ENCODE measurements at regions not wholly inside any gene's neighbourhood (a gene's known extent, or its start where the extent isn't known, plus 50 kb on each side); places are given as distances from the start of the nearest gene placed in this dataset.
"Not testable (repeated sequence)": the region's sequence is repeated elsewhere in the genome, so short reads cannot be mapped to it uniquely, and the experiment has no call there.

DNA sequence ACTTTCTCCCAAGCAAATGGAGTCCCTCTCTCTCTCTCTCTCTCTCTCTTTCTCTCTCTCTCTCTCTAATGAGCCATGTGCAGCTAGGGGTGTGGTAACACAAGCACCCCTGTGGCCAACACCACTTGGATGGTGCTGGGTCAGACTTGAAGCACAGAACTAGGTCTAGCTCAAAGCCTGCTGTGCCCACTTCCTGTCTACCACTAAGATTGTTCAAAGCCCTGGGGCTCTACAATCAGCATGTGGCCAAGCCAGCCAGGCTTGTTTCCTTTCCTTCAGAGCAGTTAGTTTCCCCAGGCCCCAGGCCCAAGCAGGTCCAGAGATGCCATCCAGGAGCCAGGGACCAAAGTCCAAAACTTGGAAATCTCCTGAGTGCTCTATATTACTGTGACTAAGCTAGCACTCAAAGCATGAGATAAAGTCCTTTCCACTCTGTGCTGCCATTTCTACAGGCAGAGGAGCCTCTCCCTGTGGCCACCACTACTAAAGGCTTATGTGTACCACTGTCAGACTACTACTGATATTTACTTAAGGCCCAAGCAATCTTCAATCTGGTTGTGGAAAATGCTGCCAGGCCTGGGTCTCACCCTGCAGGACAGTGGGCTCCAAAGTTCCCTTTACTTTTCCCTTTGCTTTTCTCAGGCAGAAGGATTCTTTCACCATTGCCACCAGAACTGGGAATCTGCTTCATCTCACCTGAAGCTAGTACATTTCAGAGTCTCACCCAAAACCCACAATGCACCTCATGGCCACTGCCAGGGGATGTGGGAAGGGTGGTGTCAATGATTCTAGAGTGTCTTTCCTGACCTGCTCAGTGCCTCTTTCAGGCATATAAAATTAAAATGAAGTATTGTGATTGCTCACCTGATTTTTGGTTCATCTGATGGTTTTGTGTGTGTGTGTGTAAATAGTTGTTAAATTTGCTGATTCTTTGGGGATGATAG, 999.5 kb downstream of the NCAM2 start:
- no peak for DNase-seq (ENCODE audit: low read depth, low spot score)

DNA sequence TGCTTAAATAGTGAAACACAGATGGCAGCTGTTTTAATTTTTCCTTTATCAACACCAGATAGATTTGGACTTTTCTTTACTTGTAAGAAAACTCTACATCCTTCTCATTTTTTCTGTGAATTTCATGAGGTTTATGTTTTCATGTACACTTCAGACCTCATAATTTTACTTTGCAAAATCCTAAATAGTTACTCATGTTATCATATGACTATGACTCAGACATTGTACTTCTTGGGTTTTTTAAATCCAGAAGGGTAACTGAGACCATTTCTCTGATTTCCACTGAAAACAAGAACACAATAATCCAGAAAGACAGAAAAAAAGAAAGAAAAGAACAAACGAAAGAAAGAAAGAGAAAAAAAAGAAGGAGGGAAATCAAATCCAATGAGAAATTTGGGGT, 1021.6 kb downstream of the NCAM2 start:
- DNase-seq (ENCODE audit: low read depth, low spot score), result no peak

DNA sequence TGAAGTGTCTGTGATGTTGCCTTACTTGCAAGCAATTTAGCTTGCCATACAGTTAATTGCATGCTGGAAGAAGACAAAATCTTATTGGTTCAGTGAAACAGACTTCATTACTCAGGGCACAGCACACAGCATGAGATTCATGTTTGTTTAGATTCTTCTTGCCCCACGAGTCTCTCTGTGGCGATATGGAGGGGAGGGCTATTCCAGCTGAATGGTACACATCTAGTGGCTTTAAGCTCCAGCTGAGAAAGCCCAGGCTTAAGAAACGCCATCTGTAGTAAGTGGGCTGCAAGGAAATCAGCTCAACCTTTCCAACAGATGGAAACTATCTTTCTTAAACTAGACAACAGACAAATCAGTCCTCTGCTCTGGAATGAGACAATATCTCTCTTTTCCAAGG, 1022.0 kb downstream of the NCAM2 start:
- DNase-seq (ENCODE audit: low read depth, low spot score), result no peak

DNA sequence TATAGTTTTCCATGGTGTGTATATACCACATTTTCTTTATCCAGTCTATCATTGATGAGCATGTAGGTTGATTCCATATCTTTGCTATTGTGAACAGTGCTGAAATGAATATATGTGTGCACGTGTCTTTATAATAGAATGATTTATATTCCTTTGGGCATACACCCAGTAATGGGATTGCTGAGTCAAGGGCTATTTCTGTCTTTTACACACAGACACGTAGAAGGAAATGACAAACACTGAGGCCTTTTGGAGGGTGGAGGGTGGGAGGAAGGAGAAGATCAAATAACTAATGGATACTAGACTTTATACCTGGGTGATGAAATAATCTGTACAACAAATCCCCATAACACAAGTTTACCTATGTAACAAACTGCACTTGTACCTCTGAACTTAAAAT, 1025.7 kb downstream of the NCAM2 start:
- not testable (repeated sequence) for DNase-seq (ENCODE audit: low read depth, low spot score)

DNA sequence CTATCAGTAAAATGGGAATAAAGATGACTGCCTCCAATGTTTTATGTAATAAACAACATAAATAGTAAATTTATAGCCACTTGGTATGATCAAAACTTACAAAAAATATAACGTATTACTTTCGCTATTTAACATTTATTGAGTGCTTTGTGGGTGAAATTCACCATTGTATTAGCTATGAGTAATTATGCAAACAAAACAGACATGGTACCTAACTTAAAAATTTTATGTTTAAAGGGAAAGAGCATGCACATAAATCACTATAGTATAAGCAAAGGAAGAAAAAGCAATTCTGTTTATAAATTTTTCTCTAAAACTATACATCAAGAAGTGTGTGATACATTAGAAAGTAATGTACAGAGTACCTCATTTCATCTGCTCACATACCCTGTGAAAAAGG, 1046.2 kb downstream of the NCAM2 start:
- no peak for DNase-seq (ENCODE audit: low read depth, low spot score)

DNA sequence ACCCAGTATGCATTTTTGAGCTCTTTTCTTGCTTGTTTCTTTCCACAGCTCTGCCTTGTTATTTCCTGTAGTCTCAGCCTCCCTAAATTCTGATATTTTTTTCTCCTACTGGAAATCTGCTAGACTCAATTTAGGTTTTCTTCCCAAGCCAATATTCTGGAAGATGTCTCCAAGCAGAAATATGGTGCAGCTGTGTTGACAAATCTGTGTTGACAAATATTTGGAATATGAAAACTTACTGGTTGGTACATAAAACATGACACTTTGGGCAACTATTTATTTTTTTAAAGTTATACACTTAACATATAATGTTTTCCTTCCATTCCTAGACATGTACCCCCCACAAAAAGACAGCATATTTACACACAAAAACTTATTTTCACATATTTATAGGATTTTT, 1048.4 kb downstream of the NCAM2 start:
- DNase-seq (ENCODE audit: low read depth, low spot score), result no peak

DNA sequence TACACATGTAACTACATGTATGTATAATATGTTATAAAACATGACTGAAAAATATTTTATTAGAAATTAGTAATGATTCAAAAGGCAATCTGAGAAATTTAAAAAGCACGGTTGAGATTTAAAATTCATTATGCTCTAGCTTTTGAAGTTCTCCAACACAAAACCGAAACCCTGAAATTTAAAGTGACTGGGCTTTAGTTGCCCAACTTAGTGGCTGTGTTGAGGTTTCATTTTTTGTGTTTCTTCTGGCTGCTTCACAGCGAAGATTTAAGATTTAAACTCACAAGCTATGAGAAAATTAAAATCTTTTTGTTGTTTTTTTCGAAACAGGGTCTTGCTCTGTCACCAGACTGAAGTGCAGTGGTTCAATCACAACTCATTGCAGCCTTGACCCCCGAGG, 1058.7 kb downstream of the NCAM2 start:
- no peak for DNase-seq (ENCODE audit: low read depth, low spot score)

DNA sequence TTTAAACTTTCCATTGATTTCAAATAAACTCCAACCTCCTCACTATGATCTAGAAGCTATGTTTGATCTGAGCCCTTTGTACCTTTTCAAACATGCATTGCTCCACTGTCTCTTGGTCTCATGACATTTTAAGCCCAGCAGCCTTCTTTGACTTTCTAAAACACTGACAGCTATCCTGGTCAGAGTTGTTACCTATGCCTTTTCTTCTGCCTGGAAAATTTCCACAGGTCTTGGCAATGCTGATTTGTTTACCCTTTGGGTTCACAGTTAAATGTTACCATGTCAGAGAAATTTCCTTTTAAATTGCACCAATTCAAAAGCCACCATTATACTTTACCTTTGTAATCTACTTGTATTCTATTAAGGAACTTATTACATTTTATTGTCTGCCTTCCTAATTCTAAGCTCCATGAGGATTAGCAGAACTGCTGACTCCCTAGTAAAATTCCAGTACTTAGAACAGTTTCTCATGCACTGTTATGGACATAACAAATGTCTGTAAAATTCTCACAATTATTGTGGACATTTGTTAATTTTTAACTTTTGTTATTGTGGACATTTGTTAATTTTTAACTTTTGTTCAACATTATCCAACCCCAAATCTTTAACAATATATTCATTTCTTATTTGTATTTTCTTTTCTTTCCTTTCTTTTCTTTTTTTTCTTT, 1064.4 kb downstream of the NCAM2 start:
- no peak for DNase-seq (ENCODE audit: low read depth, low spot score)

DNA sequence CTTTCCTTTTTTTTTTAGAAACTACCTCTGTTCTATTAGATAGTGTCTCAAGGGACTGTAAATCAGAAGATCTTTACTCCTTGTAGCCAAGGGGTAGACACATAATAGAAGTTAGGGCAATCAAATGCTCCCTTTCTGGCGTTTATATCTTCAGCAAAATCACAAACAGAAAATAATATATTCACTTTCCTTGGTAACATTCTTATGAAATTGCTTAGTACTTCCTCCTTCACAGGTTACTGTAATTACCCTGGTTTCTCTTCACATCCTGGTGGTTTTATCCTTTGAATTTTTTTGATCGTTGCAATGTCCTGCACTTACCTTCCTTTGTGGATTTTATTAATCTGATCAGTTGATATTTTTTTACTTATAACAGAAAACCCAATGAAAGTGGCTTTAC, 1064.9 kb downstream of the NCAM2 start:
- DNase-seq (ENCODE audit: low read depth, low spot score), result no peak

DNA sequence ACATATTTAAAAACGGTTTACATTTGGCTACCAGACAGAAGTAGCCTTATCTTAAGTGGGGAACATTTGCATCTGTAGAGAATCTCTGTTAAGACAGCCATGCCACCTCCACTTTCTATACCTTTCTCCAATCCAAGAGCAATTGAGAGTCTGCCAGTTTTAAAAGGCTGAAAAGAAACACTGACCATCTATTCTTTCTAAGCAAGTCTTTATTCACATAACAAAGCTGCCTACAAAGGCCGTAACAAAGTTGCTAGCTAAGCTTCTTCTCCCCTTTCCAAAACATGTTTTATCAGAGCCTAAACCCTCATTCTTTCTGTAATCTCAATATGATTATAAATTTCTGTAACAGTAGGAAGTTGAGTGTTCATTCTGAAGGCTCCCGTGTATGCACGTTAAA, 1078.3 kb downstream of the NCAM2 start:
- DNase-seq (ENCODE audit: low read depth, low spot score), result no peak

DNA sequence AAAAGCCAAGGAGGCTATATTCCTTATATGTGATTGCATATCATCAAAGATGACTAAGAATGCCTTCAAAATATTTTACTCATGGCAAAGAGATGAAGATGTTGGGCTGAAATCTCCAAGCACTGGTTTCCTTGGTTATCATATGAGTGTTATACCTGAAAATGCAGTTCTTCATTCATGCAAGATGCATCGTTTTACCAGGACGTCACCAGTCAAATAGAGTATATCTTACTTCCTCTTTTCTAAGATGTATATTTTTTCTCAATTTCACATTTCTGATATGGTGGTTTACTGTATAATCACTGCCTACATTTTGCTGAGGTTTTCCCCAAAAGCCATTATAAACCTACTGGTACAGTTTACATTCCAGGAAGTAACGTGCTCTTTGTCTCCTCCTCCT, 1085.7 kb downstream of the NCAM2 start:
- DNase-seq (ENCODE audit: low read depth, low spot score), result no peak

DNA sequence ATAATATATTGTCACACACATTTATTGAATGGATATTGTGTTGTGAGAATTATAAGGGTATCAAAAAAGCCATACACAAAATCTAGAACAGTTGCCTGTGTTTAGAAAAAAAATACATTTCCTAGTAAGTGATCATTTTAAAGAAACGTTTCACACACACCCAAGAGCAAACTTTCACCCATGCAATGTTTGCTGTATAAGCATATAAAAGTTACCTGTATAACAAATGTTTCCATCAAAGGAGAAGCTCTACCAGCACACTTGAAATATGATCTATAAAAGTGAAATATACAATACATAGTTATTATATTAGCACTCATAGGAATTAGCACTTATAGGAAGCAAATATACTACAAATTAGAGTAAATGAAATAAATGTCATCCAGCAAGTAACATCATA, 1098.1 kb downstream of the NCAM2 start:
- no peak for DNase-seq (ENCODE audit: low read depth, low spot score)

DNA sequence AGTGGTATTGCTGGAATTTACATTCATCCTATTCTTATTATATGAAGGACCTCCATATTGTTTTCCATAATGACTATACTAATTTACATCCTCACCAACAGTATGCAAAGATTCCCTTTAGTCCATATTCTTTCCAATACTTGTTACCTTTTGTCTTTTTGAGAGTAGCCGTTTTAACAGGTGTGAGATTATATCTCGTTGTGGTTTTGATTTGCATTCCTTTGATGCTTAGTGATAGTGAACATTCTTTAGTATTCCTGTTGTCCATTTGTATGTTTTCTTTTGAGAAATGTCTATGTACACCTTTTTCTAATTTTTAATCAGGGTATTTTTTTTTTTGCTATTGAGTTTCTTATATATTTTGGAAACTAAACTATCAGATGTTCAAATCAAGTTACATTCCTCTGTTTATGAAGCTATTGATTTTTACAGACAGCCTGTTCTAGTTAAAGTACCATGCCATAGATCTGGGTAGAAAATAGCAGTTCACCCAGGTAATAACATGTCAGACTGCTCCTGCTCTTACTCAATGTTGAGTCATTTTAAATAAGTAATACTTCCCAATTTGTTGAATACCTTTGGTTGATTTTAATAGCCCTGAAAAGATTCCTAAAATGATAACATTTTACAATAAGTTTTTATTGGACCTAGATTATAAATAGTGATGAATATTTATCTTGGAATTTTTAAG, 1108.7 kb downstream of the NCAM2 start:
- no peak for DNase-seq (ENCODE audit: low read depth, low spot score)

DNA sequence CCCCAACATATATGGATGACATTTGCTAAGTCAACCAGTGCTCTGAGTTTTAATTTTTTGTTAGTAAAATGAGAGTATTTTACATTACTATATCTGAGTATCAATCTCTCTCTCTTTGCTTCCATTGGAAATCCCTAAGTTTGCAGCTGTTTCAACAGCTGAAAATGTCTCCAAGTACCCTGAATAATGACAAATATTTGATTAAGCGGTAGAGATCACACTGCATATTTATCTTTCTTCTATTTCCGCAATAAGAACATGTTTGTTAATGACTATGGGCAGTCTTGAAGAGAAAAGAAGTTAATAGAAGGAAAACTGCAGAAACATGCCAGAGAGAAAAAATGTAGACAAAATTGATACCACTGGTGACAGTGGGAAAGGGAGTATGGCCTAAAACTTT, 1117.5 kb downstream of the NCAM2 start:
- no peak for DNase-seq (ENCODE audit: low read depth, low spot score)

DNA sequence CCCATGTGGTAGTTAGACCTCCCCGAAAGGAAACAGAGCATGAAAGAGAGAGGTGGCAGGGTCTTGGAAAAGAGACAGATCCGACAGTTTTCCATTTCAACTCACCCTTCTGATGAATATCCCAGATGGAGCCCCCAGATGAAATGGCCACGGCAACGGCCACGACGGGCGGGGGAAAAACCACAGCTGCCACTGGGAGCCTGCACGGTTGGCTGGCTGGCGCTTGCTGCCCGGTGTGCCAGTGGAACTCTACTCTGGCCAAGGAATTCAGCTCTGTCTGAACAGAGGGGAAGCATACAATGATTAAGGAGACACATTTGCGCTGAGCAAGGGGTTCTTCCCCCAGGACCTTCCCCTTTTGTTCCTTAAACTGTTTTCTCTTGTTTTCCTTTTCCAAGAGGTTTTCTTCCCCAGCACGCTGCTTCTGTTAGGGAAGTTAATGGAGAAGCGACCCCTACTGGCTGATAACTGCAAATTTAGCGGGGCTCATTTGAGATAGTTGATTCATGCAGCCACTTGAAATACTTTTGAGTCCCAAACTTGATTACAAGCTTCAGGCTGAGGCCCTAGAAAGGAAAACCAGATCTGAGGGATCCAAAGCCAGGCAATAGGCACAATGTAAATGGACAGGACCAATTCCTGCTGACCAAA, 1122.5 kb downstream of the NCAM2 start:
- no peak for DNase-seq (ENCODE audit: low read depth, low spot score)

DNA sequence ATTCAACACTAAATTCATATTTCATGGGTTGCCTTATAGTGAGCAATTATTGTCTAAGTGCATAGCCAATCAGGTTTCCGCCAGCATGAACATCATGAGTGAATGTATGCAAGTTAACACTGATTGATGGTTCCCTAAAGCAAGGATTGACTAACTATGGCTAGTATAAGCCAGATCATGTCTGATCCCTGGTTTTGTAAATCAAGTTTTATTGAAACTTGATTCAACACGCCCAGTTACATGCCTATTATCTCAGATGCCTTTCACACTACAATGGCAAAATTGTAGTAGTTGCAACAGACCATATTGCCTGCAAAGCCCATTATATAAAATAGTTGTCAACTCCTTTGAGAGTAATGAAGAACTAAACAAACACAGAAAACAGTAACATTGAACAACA, 1127.4 kb downstream of the NCAM2 start:
- no peak for DNase-seq (ENCODE audit: low read depth, low spot score)

DNA sequence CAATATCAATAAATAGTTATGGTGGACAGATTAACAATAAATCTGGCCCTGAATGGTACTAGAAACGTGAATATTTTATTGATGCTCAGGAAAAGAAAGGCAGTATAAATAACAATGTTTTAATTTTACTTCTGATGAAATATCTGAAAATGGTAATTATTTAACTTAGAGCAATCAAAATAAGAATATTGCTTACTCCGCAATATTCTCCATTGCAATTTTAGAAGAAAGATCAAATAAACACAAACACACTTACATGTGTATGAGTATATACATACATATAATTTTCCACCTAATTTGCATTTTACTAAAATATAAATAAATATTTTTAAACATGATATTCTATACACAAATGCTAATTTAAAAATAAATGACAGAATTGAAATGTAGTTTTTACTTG, 1130.5 kb downstream of the NCAM2 start:
- no peak for DNase-seq (ENCODE audit: low read depth, low spot score)

DNA sequence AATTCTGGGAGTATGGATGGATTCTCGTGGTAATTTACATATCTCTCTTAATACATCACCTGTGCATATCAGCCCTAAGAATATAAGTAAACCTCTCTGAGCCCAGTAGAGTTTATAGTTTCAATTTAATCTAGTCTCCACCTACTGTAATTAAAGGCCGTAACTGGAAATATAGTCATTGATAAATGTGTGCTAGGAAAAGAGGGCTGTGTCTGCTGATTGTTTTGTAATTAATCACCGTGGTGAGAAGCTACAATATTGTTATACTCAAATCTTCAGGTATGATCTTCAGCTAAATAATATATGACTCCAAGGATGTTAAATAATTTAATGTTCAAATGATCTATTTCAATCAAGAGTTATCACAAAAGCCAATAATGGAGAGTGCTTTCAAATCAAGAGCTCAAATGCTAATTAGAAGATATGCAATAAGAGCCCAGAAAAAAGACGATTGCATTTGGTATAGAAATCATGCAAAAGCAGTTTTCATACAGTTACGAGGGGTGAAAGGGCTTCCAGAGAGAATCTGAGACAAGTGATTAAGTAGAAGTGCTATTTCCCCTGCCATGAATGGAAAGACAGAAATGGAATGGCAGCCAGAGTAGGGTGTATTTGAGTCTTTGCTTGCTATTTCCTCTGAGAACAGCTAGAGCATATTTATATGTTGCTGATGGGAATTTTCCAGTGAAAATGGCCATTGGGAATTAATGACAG, 1134.3 kb downstream of the NCAM2 start:
- no peak for DNase-seq (ENCODE audit: low read depth, low spot score)

DNA sequence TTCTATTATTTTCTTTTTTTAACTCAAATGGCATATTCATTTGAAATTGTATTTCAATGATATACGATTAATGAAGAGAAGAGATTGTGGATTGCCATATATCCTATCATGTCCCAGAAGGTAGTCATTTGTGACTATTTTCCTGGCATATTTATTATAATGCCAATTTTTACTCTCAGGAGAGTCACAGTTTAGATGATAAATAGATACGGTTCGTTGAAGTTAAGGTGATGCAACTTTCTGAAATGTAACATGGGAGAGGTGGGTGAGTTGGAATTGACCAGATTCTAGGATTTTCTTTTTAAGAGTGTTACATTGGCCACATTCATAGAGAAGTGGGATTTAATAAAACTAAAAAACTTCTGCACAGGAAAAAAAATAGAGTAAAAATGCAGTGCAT, 1138.5 kb downstream of the NCAM2 start:
- no peak for DNase-seq (ENCODE audit: low read depth, low spot score)

DNA sequence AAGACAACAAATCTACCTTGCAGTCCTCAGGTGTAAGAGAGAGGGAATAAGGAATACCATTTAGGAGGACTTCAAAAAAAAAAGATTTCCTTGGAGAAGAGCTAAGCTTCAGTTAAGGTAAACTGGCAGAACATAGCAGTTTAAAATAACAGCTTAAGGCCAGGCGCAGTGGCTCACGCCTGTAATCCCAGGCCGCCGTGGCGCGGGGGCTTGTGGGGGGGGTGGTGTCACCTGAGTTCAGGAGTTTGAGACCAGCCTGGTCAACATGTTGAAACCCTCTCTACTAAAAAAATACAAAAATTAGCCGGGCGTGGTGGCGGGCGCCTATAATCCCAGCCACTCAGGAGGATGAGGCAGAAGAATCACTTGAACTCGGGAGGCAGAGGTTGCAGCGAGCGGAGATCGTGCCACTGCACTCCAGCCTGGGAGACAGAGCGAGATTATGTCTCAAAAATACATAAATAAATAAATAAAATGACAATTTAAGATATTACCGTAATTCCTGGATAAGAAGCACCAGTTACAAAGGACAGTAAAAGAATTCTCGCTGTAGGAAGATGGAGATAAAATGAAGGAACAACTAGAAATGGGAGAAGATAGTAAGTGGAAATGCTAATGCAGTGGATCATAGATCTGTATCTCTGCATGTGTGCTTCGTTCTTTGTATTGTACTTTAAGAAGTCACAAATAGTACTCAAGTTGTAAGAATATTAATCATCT, 1140.2 kb downstream of the NCAM2 start:
- DNase-seq (ENCODE audit: low read depth, low spot score), result no peak

DNA sequence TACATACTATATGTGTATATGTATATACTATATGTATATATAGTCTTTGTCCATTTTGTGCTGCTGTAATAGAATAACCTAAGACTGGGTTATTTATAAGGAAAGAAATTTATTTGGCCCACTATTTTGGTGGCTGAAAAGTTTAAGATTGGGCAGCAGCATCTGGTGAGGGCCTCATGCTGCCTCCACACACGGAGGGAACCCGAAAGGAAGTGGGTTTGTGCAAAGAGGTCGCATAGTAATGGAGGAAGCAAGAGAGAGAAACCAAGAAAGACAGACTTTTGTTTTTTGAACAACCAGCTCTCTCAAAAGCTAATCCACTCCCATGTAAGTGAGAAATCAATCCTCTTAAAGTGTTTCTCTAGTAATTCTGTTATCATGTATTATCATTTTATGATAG, 1147.3 kb downstream of the NCAM2 start:
- no peak for DNase-seq (ENCODE audit: low read depth, low spot score)

All from brain pericyte (primary cell).